A673 (cell line): ENCODE measurements at regions not wholly inside any gene's neighbourhood (a gene's known extent, or its start where the extent isn't known, plus 50 kb on each side); places are given as distances from the start of the nearest gene placed in this dataset.

Source experiments
- BruUV-seq: library from RNA; stranded (reverse); fragments of 400-500 nt; replicated peaks from 2 replicates; lab custom pipeline; 2021; lab: Mats Ljungman, UMichigan
- CTCF ChIA-PET: fragments of 300-600 bp; sonication (Branson Sonifier 250); formaldehyde crosslinking; loops from one replicate; lab custom pipeline; 2022; ENCODE audit warnings: antibody characterized with exemption; lab: Charles Lee
- POLR2A ChIA-PET: fragments of 300-600 bp; sonication (Branson Sonifier 250); formaldehyde crosslinking; loops from one replicate; lab custom pipeline; 2022; ENCODE audit warnings: antibody characterized with exemption; ENCODE audit not compliant: low non-redundant PET; lab: Charles Lee
- DNase-seq: peaks from one replicate; pipeline ENCODE4 v3.0.0-alpha.2; 2015; ENCODE audit warnings: low spot score
- H3K27ac ChIP-seq: fragments of 200-600 bp; sonication (generic); 2 replicates; pipeline ENCODE4 v1.5.1; 2016; ENCODE audit warnings: mixed run types, low read depth, mild to moderate bottlenecking, mixed read lengths, antibody characterized with exemption, low read length; ENCODE audit not compliant: poor library complexity, severe bottlenecking
- H3K27me3 ChIP-seq: fragments of 200-600 bp; sonication (generic); replicated peaks from 2 replicates; pipeline ENCODE4 v1.6.1; 2017; ENCODE audit warnings: mixed run types, low read depth, mild to moderate bottlenecking, mixed read lengths, antibody characterized with exemption, low read length; ENCODE audit not compliant: insufficient read depth, poor library complexity
- H3K36me3 ChIP-seq: fragments of 200-600 bp; sonication (generic); 2 replicates; pipeline ENCODE4 v1.6.1; 2016; ENCODE audit warnings: mixed run types, mild to moderate bottlenecking, mixed read lengths, antibody characterized with exemption, low read length; ENCODE audit not compliant: insufficient read depth, poor library complexity, severe bottlenecking
- H3K4me1 ChIP-seq: fragments of 200-600 bp; sonication (generic); 2 replicates; pipeline ENCODE4 v1.6.1; 2017; ENCODE audit warnings: mixed run types, mild to moderate bottlenecking, mixed read lengths, antibody characterized with exemption, low read length; ENCODE audit not compliant: insufficient read depth, poor library complexity, severe bottlenecking
- H3K4me3 ChIP-seq: fragments of 200-600 bp; sonication (generic); 2 replicates; pipeline ENCODE4 v1.5.1; 2016; ENCODE audit warnings: low read depth, mixed run types, mild to moderate bottlenecking, mixed read lengths, low read length; ENCODE audit not compliant: poor library complexity, severe bottlenecking
- H3K9me3 ChIP-seq: fragments of 200-600 bp; sonication (generic); 2 replicates; pipeline ENCODE4 v1.6.1; 2016; ENCODE audit warnings: mixed run types, low read depth, mild to moderate bottlenecking, mixed read lengths, antibody characterized with exemption, low read length; ENCODE audit not compliant: poor library complexity, severe bottlenecking
- EZH2 ChIP-seq: fragments of 200-600 bp; sonication (generic); IDR thresholded peaks from 2 replicates; pipeline ENCODE4 v1.6.1; 2017; ENCODE audit warnings: borderline replicate concordance, low read depth, mild to moderate bottlenecking, mixed read lengths, antibody characterized with exemption, low read length; ENCODE audit not compliant: poor library complexity, severe bottlenecking
- intact Hi-C: fragments of 100-400 bp; cut with micrococcal nuclease; formaldehyde crosslinking; loops from one replicate; pipeline ENCODE4 v1.10.0; 2022; ENCODE audit not compliant: unreplicated experiment
- TF ChIP-seq, protein P1 (sequence below): fragments of 300-800, 200-600 bp; sonication (generic); conservative IDR thresholded peaks from 2 replicates; pipeline ENCODE4 v1.5.1; 2017; ENCODE audit warnings: low read depth, mild to moderate bottlenecking, antibody characterized with exemption, low read length, moderate library complexity, mixed read lengths

DNA sequence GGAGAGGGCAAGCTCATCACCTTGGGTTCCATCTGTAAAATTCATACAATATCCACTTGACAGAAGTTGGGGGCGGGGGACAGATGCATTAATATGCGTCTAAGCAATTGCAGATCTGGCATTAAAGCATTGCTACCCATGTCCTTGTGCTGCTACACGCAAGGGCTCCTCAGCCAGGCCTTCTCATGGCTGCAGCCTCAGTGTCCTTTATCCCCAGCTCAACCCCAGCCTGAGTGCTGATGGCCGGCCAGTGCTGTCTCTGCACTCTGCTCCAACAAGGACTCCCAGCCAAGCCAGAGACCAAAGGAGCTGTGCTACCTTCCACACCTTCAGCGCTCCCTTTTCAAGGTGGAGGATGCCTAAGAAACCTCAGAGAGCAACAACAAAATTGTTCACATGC, 188.5 kb upstream of the STXBP5 start:
- H3K36me3 ChIP-seq, result no peaks in the 10 kb centered on the region
- intact Hi-C loops, result no loop called here
- H3K4me3 ChIP-seq, result no peak overlapping the region
- no peaks in the 10 kb centered on the region for H3K9me3 ChIP-seq
- no peaks in the 10 kb centered on the region for H3K4me1 ChIP-seq
- TF ChIP-seq, protein P1, sequence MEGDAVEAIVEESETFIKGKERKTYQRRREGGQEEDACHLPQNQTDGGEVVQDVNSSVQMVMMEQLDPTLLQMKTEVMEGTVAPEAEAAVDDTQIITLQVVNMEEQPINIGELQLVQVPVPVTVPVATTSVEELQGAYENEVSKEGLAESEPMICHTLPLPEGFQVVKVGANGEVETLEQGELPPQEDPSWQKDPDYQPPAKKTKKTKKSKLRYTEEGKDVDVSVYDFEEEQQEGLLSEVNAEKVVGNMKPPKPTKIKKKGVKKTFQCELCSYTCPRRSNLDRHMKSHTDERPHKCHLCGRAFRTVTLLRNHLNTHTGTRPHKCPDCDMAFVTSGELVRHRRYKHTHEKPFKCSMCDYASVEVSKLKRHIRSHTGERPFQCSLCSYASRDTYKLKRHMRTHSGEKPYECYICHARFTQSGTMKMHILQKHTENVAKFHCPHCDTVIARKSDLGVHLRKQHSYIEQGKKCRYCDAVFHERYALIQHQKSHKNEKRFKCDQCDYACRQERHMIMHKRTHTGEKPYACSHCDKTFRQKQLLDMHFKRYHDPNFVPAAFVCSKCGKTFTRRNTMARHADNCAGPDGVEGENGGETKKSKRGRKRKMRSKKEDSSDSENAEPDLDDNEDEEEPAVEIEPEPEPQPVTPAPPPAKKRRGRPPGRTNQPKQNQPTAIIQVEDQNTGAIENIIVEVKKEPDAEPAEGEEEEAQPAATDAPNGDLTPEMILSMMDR, result no peak
- TF ChIP-seq EZH2, result no peak
- no peak overlapping the region for H3K27ac ChIP-seq
- no peak for DNase-seq
- POLR2A ChIA-PET, result no interaction called here
- no peaks in the 10 kb centered on the region for H3K27me3 ChIP-seq
- CTCF ChIA-PET, result no interaction called here
- no TSS peak for BruUV-seq

DNA sequence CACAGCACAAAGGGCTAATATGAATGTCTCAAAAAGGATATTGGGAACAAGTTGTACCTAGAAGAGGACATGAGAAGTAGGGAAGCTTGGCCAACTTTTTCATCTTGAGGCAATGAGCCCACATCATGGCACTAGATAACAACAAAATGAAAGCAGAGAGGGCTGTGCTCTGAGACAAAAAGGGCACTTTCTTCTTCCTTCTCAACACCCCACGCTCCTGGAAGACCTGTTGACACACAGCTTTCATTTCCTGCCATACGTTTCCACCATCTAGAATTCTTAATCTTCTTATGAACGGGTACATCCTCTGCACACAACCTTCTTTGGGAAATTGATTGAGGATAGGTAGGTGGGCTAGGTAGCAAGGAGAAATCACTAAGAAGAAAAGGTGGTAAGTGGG, 187.8 kb upstream of the STXBP5 start:
- no peak overlapping the region for H3K4me3 ChIP-seq
- intact Hi-C loops, result no loop called here

GRCh38 chr6:147017153-147017552, 187.1 kb upstream of the STXBP5 start:
- Histone ChIP-seq H3K9me3 (no peaks in the 10 kb centered on the region), H3K4me1 (no peaks in the 10 kb centered on the region), H3K27ac (no peak overlapping the region), H3K4me3 (no peak overlapping the region), H3K36me3 (no peaks in the 10 kb centered on the region), H3K27me3 (no peaks in the 10 kb centered on the region)
- POLR2A ChIA-PET, result no interaction called here
- intact Hi-C loops, result no loop called here
- BruUV-seq, result no TSS peak
- no peak for TF ChIP-seq EZH2
- TF ChIP-seq, protein P1, result no peak
- CTCF ChIA-PET, result no interaction called here
- no peak for DNase-seq

More for the DNA sequence above, 187.8 kb upstream of the STXBP5 start:
- H3K4me1 ChIP-seq, result no peaks in the 10 kb centered on the region
- POLR2A ChIA-PET, result no interaction called here
- H3K9me3 ChIP-seq, result no peaks in the 10 kb centered on the region
- BruUV-seq, result no TSS peak
- no peak overlapping the region for H3K27ac ChIP-seq
- no peaks in the 10 kb centered on the region for H3K36me3 ChIP-seq
- H3K27me3 ChIP-seq, result no peaks in the 10 kb centered on the region
- no peak for DNase-seq
- no peak for TF ChIP-seq EZH2
- TF ChIP-seq, protein P1, result no peak
- CTCF ChIA-PET, result no interaction called here
